Neural cell (in vitro differentiated cells): ENCODE measurements at regions not wholly inside any gene's neighbourhood (a gene's known extent, or its start where the extent isn't known, plus 50 kb on each side); places are given as distances from the start of the nearest gene placed in this dataset.

Experiments
- H2AFZ ChIP-seq: fragments of 200-600, 300-800 bp; sonication (generic), shearing (Covaris generic); 2 replicates; pipeline ENCODE4 v1.6.0; 2014; ENCODE audit warnings: low read depth, mild to moderate bottlenecking, antibody characterized with exemption, low read length, moderate library complexity
- H3F3A ChIP-seq: fragments of 200-600 bp; shearing (Covaris generic); 2 replicates; pipeline ENCODE4 v1.6.1; 2016; ENCODE audit warnings: mild to moderate bottlenecking, moderate library complexity, mixed read lengths, antibody characterized with exemption, low read length; ENCODE audit not compliant: insufficient read depth, poor library complexity, severe bottlenecking
- H3K27ac ChIP-seq: fragments of 200-600, 300-800 bp; sonication (generic), shearing (Covaris generic); 2 replicates; pipeline ENCODE4 v1.5.1; 2014; ENCODE audit warnings: mild to moderate bottlenecking, low read length, moderate library complexity
- H3K27me3 ChIP-seq: fragments of 300-800, 200-600 bp; sonication (generic), shearing (Covaris generic); 2 replicates; pipeline ENCODE4 v1.6.0; 2014; ENCODE audit warnings: mild to moderate bottlenecking, low read depth, low read length, moderate library complexity; ENCODE audit not compliant: insufficient read depth
- H3K36me3 ChIP-seq: fragments of 300-800, 200-600 bp; sonication (generic), shearing (Covaris generic); 2 replicates; pipeline ENCODE4 v1.5.1; 2014; ENCODE audit warnings: mild to moderate bottlenecking, antibody characterized with exemption, low read length, moderate library complexity; ENCODE audit not compliant: insufficient read depth
- H3K4me2 ChIP-seq: fragments of 300-800, 200-600 bp; sonication (generic), shearing (Covaris generic); 2 replicates; pipeline ENCODE4 v1.6.0; 2014; ENCODE audit warnings: mild to moderate bottlenecking, low read length
- H3K4me3 ChIP-seq: fragments of 300-800, 200-600 bp; sonication (generic), shearing (Covaris generic); 2 replicates; pipeline ENCODE4 v1.5.1; 2014; ENCODE audit warnings: mild to moderate bottlenecking, low read length, moderate library complexity
- H3K79me2 ChIP-seq: fragments of 200-600 bp; shearing (Covaris generic); replicated peaks from 2 replicates; pipeline ENCODE4 v1.6.0; 2014; ENCODE audit warnings: mild to moderate bottlenecking, low read length, moderate library complexity; ENCODE audit not compliant: insufficient read depth
- H3K9ac ChIP-seq: fragments of 300-800, 200-600 bp; sonication (generic), shearing (Covaris generic); 2 replicates; pipeline ENCODE4 v1.6.1; 2016; ENCODE audit warnings: mild to moderate bottlenecking, low read length, mixed read lengths
- H3K9me2 ChIP-seq: fragments of 200-600 bp; shearing (Covaris generic); 2 replicates; pipeline ENCODE4 v1.6.1; 2016; ENCODE audit warnings: mild to moderate bottlenecking, low read length, mixed read lengths; ENCODE audit not compliant: insufficient read depth
- H3K9me3 ChIP-seq: fragments of 200-600, 300-800 bp; sonication (generic), shearing (Covaris generic); 2 replicates; pipeline ENCODE4 v1.6.1; 2016; ENCODE audit warnings: mild to moderate bottlenecking, mixed run types, low read length, moderate library complexity, mixed read lengths
- H4K20me1 ChIP-seq: fragments of 200-600 bp; shearing (Covaris generic); 2 replicates; pipeline ENCODE4 v1.6.1; 2016; ENCODE audit warnings: mild to moderate bottlenecking, mixed run types; ENCODE audit not compliant: insufficient read depth
- EP300 ChIP-seq: fragments of 450-650 bp; conservative IDR thresholded peaks from 2 replicates; pipeline ENCODE4 v1.6.1; 2014; ENCODE audit warnings: antibody characterized with exemption, mild to moderate bottlenecking, moderate library complexity; ENCODE audit not compliant: poor library complexity, severe bottlenecking
- EZH2 ChIP-seq: fragments of 200-600, 300-800 bp; shearing (Covaris generic), sonication (generic); IDR thresholded peaks from 2 replicates; pipeline ENCODE4 v1.6.1; 2014; ENCODE audit warnings: antibody characterized with exemption, low read length, borderline replicate concordance, mild to moderate bottlenecking; ENCODE audit not compliant: insufficient read depth, poor library complexity, severe bottlenecking
- MXI1 ChIP-seq: fragments of 450-650 bp; conservative IDR thresholded peaks from 2 replicates; pipeline ENCODE4 v1.6.1; 2014; ENCODE audit warnings: antibody characterized with exemption, mild to moderate bottlenecking; ENCODE audit not compliant: poor library complexity, severe bottlenecking
- POLR2AphosphoS5 ChIP-seq: IDR thresholded peaks from 2 replicates; pipeline ENCODE4 v1.6.1; 2012
- RAD21 ChIP-seq: fragments of 450-650 bp; conservative IDR thresholded peaks from 2 replicates; pipeline ENCODE4 v1.6.1; 2014; ENCODE audit warnings: antibody characterized with exemption, mild to moderate bottlenecking, moderate library complexity
- SMC3 ChIP-seq: fragments of 450-650 bp; conservative IDR thresholded peaks from 2 replicates; pipeline ENCODE4 v1.6.1; 2014; ENCODE audit warnings: antibody characterized with exemption, mild to moderate bottlenecking, moderate library complexity; ENCODE audit not compliant: poor library complexity
- TAF1 ChIP-seq: IDR thresholded peaks from 2 replicates; pipeline ENCODE4 v1.6.1; 2012; ENCODE audit warnings: low read depth
- TF ChIP-seq, protein P1 (sequence below): IDR thresholded peaks from 2 replicates; pipeline ENCODE4 v1.6.1; 2012; ENCODE audit warnings: borderline replicate concordance
- TF ChIP-seq, protein P2 (sequence below): fragments of 450-650 bp; IDR thresholded peaks from 2 replicates; pipeline ENCODE4 v1.5.1; 2014; ENCODE audit warnings: antibody characterized with exemption, mild to moderate bottlenecking, moderate library complexity; ENCODE audit not compliant: poor library complexity, severe bottlenecking

DNA sequence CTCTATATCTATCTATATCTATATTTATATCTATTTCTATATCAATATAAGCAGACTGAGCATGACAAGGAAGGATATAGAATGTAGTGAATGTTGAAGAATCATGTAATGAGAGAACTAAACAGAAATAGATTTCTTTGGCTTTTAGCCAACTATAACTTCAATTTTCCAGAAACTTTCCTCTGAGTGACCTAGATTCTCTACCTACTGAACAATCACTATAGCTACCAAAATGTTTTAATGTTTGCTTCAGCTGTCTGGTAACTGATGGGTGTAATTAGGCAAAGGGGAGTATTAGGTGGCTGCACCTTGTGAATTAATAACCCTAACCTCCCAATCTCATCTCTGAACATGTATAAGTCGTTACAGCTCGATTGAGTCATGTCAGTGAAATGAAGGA is 76.4 kb upstream of the ROBO1 start:
- Histone ChIP-seq H3K9me2 (no peaks in the 10 kb centered on the region), H3K9ac (no peak overlapping the region), H4K20me1 (no peaks in the 10 kb centered on the region), H3K4me2 (no peak overlapping the region), H2AFZ (no peak overlapping the region), H3K27ac (no peak overlapping the region), H3K9me3 (no peaks in the 10 kb centered on the region), H3K27me3 (no peaks in the 10 kb centered on the region), H3F3A (no peaks in the 10 kb centered on the region), H3K79me2 (no peaks in the 10 kb centered on the region), H3K36me3 (no peaks in the 10 kb centered on the region), H3K4me3 (no peak overlapping the region)
- TF ChIP-seq, protein P1, sequence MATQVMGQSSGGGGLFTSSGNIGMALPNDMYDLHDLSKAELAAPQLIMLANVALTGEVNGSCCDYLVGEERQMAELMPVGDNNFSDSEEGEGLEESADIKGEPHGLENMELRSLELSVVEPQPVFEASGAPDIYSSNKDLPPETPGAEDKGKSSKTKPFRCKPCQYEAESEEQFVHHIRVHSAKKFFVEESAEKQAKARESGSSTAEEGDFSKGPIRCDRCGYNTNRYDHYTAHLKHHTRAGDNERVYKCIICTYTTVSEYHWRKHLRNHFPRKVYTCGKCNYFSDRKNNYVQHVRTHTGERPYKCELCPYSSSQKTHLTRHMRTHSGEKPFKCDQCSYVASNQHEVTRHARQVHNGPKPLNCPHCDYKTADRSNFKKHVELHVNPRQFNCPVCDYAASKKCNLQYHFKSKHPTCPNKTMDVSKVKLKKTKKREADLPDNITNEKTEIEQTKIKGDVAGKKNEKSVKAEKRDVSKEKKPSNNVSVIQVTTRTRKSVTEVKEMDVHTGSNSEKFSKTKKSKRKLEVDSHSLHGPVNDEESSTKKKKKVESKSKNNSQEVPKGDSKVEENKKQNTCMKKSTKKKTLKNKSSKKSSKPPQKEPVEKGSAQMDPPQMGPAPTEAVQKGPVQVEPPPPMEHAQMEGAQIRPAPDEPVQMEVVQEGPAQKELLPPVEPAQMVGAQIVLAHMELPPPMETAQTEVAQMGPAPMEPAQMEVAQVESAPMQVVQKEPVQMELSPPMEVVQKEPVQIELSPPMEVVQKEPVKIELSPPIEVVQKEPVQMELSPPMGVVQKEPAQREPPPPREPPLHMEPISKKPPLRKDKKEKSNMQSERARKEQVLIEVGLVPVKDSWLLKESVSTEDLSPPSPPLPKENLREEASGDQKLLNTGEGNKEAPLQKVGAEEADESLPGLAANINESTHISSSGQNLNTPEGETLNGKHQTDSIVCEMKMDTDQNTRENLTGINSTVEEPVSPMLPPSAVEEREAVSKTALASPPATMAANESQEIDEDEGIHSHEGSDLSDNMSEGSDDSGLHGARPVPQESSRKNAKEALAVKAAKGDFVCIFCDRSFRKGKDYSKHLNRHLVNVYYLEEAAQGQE = no peak
- TF ChIP-seq RAD21 = no peak
- no peak for TF ChIP-seq EP300
- TF ChIP-seq TAF1 = no peak
- TF ChIP-seq EZH2 = no peak
- TF ChIP-seq SMC3 = no peak
- TF ChIP-seq, protein P2, sequence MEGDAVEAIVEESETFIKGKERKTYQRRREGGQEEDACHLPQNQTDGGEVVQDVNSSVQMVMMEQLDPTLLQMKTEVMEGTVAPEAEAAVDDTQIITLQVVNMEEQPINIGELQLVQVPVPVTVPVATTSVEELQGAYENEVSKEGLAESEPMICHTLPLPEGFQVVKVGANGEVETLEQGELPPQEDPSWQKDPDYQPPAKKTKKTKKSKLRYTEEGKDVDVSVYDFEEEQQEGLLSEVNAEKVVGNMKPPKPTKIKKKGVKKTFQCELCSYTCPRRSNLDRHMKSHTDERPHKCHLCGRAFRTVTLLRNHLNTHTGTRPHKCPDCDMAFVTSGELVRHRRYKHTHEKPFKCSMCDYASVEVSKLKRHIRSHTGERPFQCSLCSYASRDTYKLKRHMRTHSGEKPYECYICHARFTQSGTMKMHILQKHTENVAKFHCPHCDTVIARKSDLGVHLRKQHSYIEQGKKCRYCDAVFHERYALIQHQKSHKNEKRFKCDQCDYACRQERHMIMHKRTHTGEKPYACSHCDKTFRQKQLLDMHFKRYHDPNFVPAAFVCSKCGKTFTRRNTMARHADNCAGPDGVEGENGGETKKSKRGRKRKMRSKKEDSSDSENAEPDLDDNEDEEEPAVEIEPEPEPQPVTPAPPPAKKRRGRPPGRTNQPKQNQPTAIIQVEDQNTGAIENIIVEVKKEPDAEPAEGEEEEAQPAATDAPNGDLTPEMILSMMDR = no peak
- no peak for TF ChIP-seq MXI1
- TF ChIP-seq POLR2AphosphoS5 = no peak

DNA sequence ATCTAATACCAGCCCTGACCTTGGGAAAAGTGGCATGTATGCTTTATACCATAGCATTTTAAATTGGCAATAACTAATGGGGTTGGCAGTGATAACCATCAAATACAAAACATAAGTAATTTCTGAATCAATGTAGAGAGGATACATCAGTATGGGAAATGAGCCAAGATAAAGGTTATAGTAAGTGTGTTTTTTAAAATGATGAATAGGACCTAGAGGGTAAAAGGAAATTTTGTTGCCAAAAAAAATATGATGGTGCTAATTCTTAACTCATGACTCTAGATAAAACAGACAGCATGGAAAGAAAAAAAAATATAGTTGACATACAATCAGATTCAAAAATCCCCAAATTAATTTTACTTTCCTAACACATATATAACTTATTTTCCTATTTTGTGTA is 75.4 kb upstream of the ROBO1 start:
- no peak overlapping the region for H3K9ac ChIP-seq
- TF ChIP-seq RAD21 = no peak
- TF ChIP-seq, protein P1 = no peak
- TF ChIP-seq, protein P2 = no peak
- TF ChIP-seq EZH2 = no peak
- TF ChIP-seq POLR2AphosphoS5 = no peak
- no peak for TF ChIP-seq EP300
- TF ChIP-seq MXI1 = no peak
- TF ChIP-seq TAF1 = no peak
- TF ChIP-seq SMC3 = no peak
- no peaks in the 10 kb centered on the region for H3K27me3 ChIP-seq
- H3K4me2 ChIP-seq = no peak overlapping the region
- H4K20me1 ChIP-seq = no peaks in the 10 kb centered on the region
- no peak overlapping the region for H3K4me3 ChIP-seq
- no peak overlapping the region for H3K27ac ChIP-seq
- no peaks in the 10 kb centered on the region for H3K9me3 ChIP-seq
- no peaks in the 10 kb centered on the region for H3F3A ChIP-seq
- no peaks in the 10 kb centered on the region for H3K79me2 ChIP-seq
- no peaks in the 10 kb centered on the region for H3K9me2 ChIP-seq
- H2AFZ ChIP-seq = no peak overlapping the region
- no peaks in the 10 kb centered on the region for H3K36me3 ChIP-seq
